ENCODE measurements at regions not wholly inside any gene's neighbourhood (a gene's known extent, or its start where the extent isn't known, plus 50 kb on each side); places are given as distances from the start of the nearest gene placed in this dataset.

- TF ChIP-seq CTCF (IDR thresholded peaks at IDR 0.05) (no peak), POLR2A (IDR thresholded peaks at IDR 0.05) (no peak)
Observed at GRCh38 chr13:44211286-44211685, 162.3 kb upstream of the SERP2 start.

Data from uterus (tissue), 2 donors.